Lung (tissue), 11 donors: ENCODE measurements at regions not wholly inside any gene's neighbourhood (a gene's known extent, or its start where the extent isn't known, plus 50 kb on each side); places are given as distances from the start of the nearest gene placed in this dataset.
"Not testable (repeated sequence)": the region's sequence is repeated elsewhere in the genome, so short reads cannot be mapped to it uniquely, and the experiment has no call there.

ENCODE experiments used
- ATAC-seq: fragments of 200-7000 bp; cut with Tn5 transposase; one replicate; pipeline ENCODE4 v1.9.1; 2020; ENCODE audit warnings: moderate number of reproducible peaks; ENCODE audit not compliant: insufficient read depth, low FRiP score
- DNase-seq, 3 donors: peaks; one replicate each; pipeline ENCODE4 v3.0.0-alpha.2; 2013 to 2017
- H3K27ac ChIP-seq, 2 donors: one replicate each; pipeline ENCODE4 v1.5.1; 2013; ENCODE audit warnings: mild to moderate bottlenecking in 2 of 2, moderate library complexity in 2 of 2, control low read depth in 1 of 2, inconsistent platforms in 1 of 2, low read depth in 1 of 2, low read length in 1 of 2
- H3K27me3 ChIP-seq, 3 donors: one replicate each; pipeline ENCODE4 v1.5.1; 2013; ENCODE audit warnings: low read length in 2 of 3; ENCODE audit not compliant: control insufficient read depth in 3 of 3, insufficient read depth in 3 of 3
- H3K36me3 ChIP-seq, 4 donors: one replicate each; pipeline ENCODE4 v1.5.1; 2013; ENCODE audit warnings: low read length in 4 of 4, mild to moderate bottlenecking in 1 of 4, moderate library complexity in 1 of 4; ENCODE audit not compliant: control insufficient read depth in 4 of 4, insufficient read depth in 4 of 4
- H3K4me1 ChIP-seq, 5 donors: one replicate each; pipeline ENCODE4 v1.5.1; 2013; ENCODE audit warnings: low read length in 5 of 5, mild to moderate bottlenecking in 2 of 5, moderate library complexity in 1 of 5; ENCODE audit not compliant: control insufficient read depth in 5 of 5, insufficient read depth in 5 of 5
- H3K4me3 ChIP-seq: one replicate; pipeline ENCODE4 v1.5.1; 2013; ENCODE audit warnings: mild to moderate bottlenecking, control low read depth, moderate library complexity
- H3K9ac ChIP-seq, 2 donors: one replicate each; pipeline ENCODE4 v1.5.1; 2013; ENCODE audit warnings: low read length in 2 of 2, control low read depth in 1 of 2; ENCODE audit not compliant: insufficient read depth in 1 of 2
- H3K9me3 ChIP-seq, 4 donors: one replicate each; pipeline ENCODE4 v1.5.1; 2013; ENCODE audit warnings: low read length in 3 of 4, mild to moderate bottlenecking in 1 of 4, moderate library complexity in 1 of 4; ENCODE audit not compliant: control insufficient read depth in 4 of 4, insufficient read depth in 3 of 4
- CTCF ChIP-seq: IDR thresholded peaks from 2 replicates; pipeline ENCODE4 v1.5.1; 2012; ENCODE audit warnings: mild to moderate bottlenecking; ENCODE audit errors: control extremely low read depth, extremely low read depth
- WGBS, 2 donors: extraction: QIAGEN DNeasy Blood & Tissue Kit; methylation state at CpG; one replicate each; pipeline ENCODE4 v1.1.7; 2013; 5-methylcytosine and 5-hydroxymethylcytosine counted together
- donor health status: control.
- donor health status: control.
- donor health status: Bipolar disorder and iron deficiency.
- donor health status: healthy.
- donor health status: DM: yes; HTN: yes; CAD: no.

- Histone ChIP-seq H3K27ac (no peak overlapping the region), H3K9me3 (peaks cover 0 to 3% (median 0%) of the 10 kb centered on the region in 4 donors), H3K9ac (no peak overlapping the region), H3K36me3 (no peaks in the 10 kb centered on the region), H3K4me1 (no peaks in the 10 kb centered on the region), H3K27me3 (no peaks in the 10 kb centered on the region), H3K4me3 (no peak overlapping the region)
- no peak for DNase-seq
- ATAC-seq: no peak
- no peak for TF ChIP-seq CTCF
- WGBS, 2 donors: 77 to 79% methylated on average over 6 of the region's 6 CpGs
These were observed 743.3 kb upstream of the BCHE start for GRCh38 chr3:166580561-166580960.

- H3K36me3 ChIP-seq: no peaks in the 10 kb centered on the region
- no peak overlapping the region for H3K9ac ChIP-seq
- H3K27me3 ChIP-seq: no peaks in the 10 kb centered on the region
- TF ChIP-seq CTCF: no peak
- H3K4me1 ChIP-seq: no peaks in the 10 kb centered on the region
- peaks cover 0 to 3% (median 0%) of the 10 kb centered on the region in 4 donors for H3K9me3 ChIP-seq
- 70 to 79% methylated on average over 4 of the region's 4 CpGs for WGBS, 2 donors
- no peak overlapping the region for H3K27ac ChIP-seq
- H3K4me3 ChIP-seq: no peak overlapping the region
- DNase-seq (peak in 1 of 3 donors; percentile 43), ATAC-seq (no peak)
These were observed 737.9 kb upstream of the BCHE start for GRCh38 chr3:166575161-166575560.

GRCh38 chr3:166571686-166572085, 734.5 kb upstream of the BCHE start:
- not testable (repeated sequence) for ATAC-seq, H3K36me3 ChIP-seq, DNase-seq, H3K4me3 ChIP-seq, H3K27me3 ChIP-seq, H3K9ac ChIP-seq, H3K4me1 ChIP-seq, H3K9me3 ChIP-seq, H3K27ac ChIP-seq
- WGBS, 2 donors: 67 to 77% methylated on average over 4 of the region's 4 CpGs

GRCh38 chr3:166570102-166570501, 732.9 kb upstream of the BCHE start:
- Histone ChIP-seq H3K4me3 (no peak overlapping the region), H3K9me3 (peaks cover 0 to 3% (median 0%) of the 10 kb centered on the region in 4 donors), H3K27ac (no peak overlapping the region), H3K36me3 (no peaks in the 10 kb centered on the region), H3K4me1 (no peaks in the 10 kb centered on the region), H3K27me3 (no peaks in the 10 kb centered on the region), H3K9ac (no peak overlapping the region)
- DNase-seq (no peak), ATAC-seq (no peak)
- TF ChIP-seq CTCF: no peak
